HCT116 (cell line): ENCODE measurements at regions not wholly inside any gene's neighbourhood (a gene's known extent, or its start where the extent isn't known, plus 50 kb on each side); places are given as distances from the start of the nearest gene placed in this dataset.

Experiments
- CBX3 ChIP-seq: IDR thresholded peaks from 2 replicates; pipeline ENCODE4 v1.6.1; 2012; ENCODE audit warnings: low read depth
- EGR1 ChIP-seq: IDR thresholded peaks from 2 replicates; pipeline ENCODE4 v1.6.1; 2012; ENCODE audit warnings: low read depth
- EZH2 ChIP-seq: fragments of 200-600 bp; sonication (generic); IDR thresholded peaks from 2 replicates; pipeline ENCODE4 v1.6.1; 2017; ENCODE audit warnings: antibody characterized with exemption, mixed run types
- POLR2A ChIP-seq: IDR thresholded peaks from 2 replicates; pipeline ENCODE4 v1.7.0; 2011; ENCODE audit warnings: borderline replicate concordance; ENCODE audit not compliant: insufficient read depth, insufficient read length; ENCODE audit errors: extremely low read depth
- POLR2AphosphoS5 ChIP-seq: IDR thresholded peaks from 2 replicates; pipeline ENCODE4 v1.6.1; 2011; ENCODE audit warnings: mild to moderate bottlenecking, low read depth, low read length, moderate library complexity
- RAD21 ChIP-seq: IDR thresholded peaks from 2 replicates; pipeline ENCODE4 v1.6.1; 2012; ENCODE audit warnings: low read depth, mild to moderate bottlenecking
- SIN3A ChIP-seq: IDR thresholded peaks from 2 replicates; pipeline ENCODE4 v1.6.1; 2012; ENCODE audit warnings: low read depth
- SP1 ChIP-seq: IDR thresholded peaks from 2 replicates; pipeline ENCODE4 v1.6.1; 2012; ENCODE audit warnings: low read depth
- ZNF274 ChIP-seq: fragments of 200-500 bp; sonication (Bioruptor generic); IDR thresholded peaks from 2 replicates; pipeline ENCODE4 v1.6.1; 2014; ENCODE audit warnings: mild to moderate bottlenecking, low read depth, low read length, inconsistent platforms
- TF ChIP-seq, protein P1 (sequence below), 3 experiments: fragments of 200-600 bp in 1 of 3; sonication (generic) in 1 of 3; IDR thresholded peaks in 2 of 3; conservative IDR thresholded peaks in 1 of 3; 2 replicates each; pipeline ENCODE4 v1.5.1; 2012 to 2017; ENCODE audit warnings: low read depth in 2 of 3, low read length in 2 of 3, antibody characterized with exemption in 1 of 3, borderline replicate concordance in 1 of 3, control low read depth in 1 of 3, mild to moderate bottlenecking in 1 of 3, mixed read lengths in 1 of 3, mixed run types in 1 of 3, moderate library complexity in 1 of 3; ENCODE audit not compliant: insufficient read depth in 1 of 3
- TF ChIP-seq, protein P2 (sequence below): IDR thresholded peaks from 2 replicates; pipeline ENCODE4 v1.6.1; 2012
- TF ChIP-seq, protein P3 (sequence below): IDR thresholded peaks from 2 replicates; pipeline ENCODE4 v1.6.1; 2012; ENCODE audit warnings: low read depth
- TF ChIP-seq, protein P4 (sequence below): IDR thresholded peaks from 2 replicates; pipeline ENCODE4 v1.6.1; 2012

DNA sequence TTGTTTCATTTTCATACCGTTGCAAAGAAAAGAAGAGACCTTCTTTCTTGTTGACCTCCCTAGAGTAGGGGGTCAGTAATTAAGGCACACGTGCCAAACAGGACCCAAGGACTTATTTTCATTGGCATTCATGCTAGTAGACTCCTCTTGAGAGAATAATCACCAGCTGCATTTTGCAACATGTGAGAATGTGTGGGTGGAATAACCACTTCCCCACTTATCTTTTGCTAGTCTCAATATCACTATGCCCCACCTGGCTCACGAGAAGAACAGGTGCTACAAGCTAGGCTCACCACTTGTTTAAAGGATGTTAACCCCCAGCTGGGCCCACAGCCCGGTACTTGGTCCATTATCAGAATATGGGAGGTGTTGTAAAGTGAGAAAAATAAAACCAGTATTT, 460.7 kb upstream of the MEF2C start:
- TF ChIP-seq POLR2A (no peak), POLR2AphosphoS5 (no peak), CBX3 (no peak), ZNF274 (no peak), RAD21 (no peak), EZH2 (no peak), EGR1 (no peak), SIN3A (no peak), SP1 (no peak)
- TF ChIP-seq, protein P1, sequence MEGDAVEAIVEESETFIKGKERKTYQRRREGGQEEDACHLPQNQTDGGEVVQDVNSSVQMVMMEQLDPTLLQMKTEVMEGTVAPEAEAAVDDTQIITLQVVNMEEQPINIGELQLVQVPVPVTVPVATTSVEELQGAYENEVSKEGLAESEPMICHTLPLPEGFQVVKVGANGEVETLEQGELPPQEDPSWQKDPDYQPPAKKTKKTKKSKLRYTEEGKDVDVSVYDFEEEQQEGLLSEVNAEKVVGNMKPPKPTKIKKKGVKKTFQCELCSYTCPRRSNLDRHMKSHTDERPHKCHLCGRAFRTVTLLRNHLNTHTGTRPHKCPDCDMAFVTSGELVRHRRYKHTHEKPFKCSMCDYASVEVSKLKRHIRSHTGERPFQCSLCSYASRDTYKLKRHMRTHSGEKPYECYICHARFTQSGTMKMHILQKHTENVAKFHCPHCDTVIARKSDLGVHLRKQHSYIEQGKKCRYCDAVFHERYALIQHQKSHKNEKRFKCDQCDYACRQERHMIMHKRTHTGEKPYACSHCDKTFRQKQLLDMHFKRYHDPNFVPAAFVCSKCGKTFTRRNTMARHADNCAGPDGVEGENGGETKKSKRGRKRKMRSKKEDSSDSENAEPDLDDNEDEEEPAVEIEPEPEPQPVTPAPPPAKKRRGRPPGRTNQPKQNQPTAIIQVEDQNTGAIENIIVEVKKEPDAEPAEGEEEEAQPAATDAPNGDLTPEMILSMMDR (IDR thresholded peaks at IDR 0.05 in 2 of 3, conservative IDR thresholded peaks at IDR 0.05 in 1 of 3; ENCODE audit: borderline replicate concordance in 1 of 3, insufficient read depth in 1 of 3, low read depth in 2 of 3, low read length in 2 of 3): no peak
- TF ChIP-seq, protein P2, sequence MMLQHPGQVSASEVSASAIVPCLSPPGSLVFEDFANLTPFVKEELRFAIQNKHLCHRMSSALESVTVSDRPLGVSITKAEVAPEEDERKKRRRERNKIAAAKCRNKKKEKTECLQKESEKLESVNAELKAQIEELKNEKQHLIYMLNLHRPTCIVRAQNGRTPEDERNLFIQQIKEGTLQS: no peak
- TF ChIP-seq, protein P3, sequence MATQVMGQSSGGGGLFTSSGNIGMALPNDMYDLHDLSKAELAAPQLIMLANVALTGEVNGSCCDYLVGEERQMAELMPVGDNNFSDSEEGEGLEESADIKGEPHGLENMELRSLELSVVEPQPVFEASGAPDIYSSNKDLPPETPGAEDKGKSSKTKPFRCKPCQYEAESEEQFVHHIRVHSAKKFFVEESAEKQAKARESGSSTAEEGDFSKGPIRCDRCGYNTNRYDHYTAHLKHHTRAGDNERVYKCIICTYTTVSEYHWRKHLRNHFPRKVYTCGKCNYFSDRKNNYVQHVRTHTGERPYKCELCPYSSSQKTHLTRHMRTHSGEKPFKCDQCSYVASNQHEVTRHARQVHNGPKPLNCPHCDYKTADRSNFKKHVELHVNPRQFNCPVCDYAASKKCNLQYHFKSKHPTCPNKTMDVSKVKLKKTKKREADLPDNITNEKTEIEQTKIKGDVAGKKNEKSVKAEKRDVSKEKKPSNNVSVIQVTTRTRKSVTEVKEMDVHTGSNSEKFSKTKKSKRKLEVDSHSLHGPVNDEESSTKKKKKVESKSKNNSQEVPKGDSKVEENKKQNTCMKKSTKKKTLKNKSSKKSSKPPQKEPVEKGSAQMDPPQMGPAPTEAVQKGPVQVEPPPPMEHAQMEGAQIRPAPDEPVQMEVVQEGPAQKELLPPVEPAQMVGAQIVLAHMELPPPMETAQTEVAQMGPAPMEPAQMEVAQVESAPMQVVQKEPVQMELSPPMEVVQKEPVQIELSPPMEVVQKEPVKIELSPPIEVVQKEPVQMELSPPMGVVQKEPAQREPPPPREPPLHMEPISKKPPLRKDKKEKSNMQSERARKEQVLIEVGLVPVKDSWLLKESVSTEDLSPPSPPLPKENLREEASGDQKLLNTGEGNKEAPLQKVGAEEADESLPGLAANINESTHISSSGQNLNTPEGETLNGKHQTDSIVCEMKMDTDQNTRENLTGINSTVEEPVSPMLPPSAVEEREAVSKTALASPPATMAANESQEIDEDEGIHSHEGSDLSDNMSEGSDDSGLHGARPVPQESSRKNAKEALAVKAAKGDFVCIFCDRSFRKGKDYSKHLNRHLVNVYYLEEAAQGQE: no peak
- TF ChIP-seq, protein P4, sequence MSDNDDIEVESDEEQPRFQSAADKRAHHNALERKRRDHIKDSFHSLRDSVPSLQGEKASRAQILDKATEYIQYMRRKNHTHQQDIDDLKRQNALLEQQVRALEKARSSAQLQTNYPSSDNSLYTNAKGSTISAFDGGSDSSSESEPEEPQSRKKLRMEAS: no peak
